H9 (cell line): ENCODE measurements at regions not wholly inside any gene's neighbourhood (a gene's known extent, or its start where the extent isn't known, plus 50 kb on each side); places are given as distances from the start of the nearest gene placed in this dataset.

Experiments used
- DNase-seq: peaks from one replicate; pipeline ENCODE4 v3.0.0-alpha.2; 2017
- H2AFZ ChIP-seq: one replicate; pipeline ENCODE4 v1.6.1; 2013; ENCODE audit warnings: mild to moderate bottlenecking, low read length, control low read depth, moderate library complexity
- H2AK5ac ChIP-seq: 2 replicates; pipeline ENCODE4 v1.6.1; 2013; ENCODE audit warnings: low read length, control low read depth, mixed read lengths; ENCODE audit not compliant: insufficient read length
- H2BK120ac ChIP-seq: one replicate; pipeline ENCODE4 v1.6.1; 2013; ENCODE audit warnings: low read depth, mild to moderate bottlenecking, low read length, control low read depth, inconsistent platforms; ENCODE audit not compliant: poor library complexity, severe bottlenecking
- H2BK12ac ChIP-seq: 2 replicates; pipeline ENCODE4 v1.6.1; 2013; ENCODE audit warnings: low read length, control low read depth, mixed read lengths, low read depth; ENCODE audit not compliant: insufficient read length
- H2BK15ac ChIP-seq: 2 replicates; pipeline ENCODE4 v1.6.1; 2013; ENCODE audit warnings: low read depth, low read length, control low read depth
- H2BK20ac ChIP-seq: one replicate; pipeline ENCODE4 v1.6.1; 2013; ENCODE audit warnings: low read depth, mild to moderate bottlenecking, low read length, control low read depth, inconsistent platforms; ENCODE audit not compliant: poor library complexity, severe bottlenecking
- H2BK5ac ChIP-seq: 2 replicates; pipeline ENCODE4 v1.6.1; 2013; ENCODE audit warnings: low read length, control low read depth, mixed read lengths; ENCODE audit not compliant: insufficient read length
- H3K14ac ChIP-seq: 2 replicates; pipeline ENCODE4 v1.6.1; 2013; ENCODE audit warnings: low read length, control low read depth; ENCODE audit not compliant: insufficient read depth
- H3K18ac ChIP-seq: 2 replicates; pipeline ENCODE4 v1.6.1; 2013; ENCODE audit warnings: low read depth, mild to moderate bottlenecking, mixed read lengths, low read length, control low read depth; ENCODE audit not compliant: insufficient read length
- H3K23ac ChIP-seq: 2 replicates; pipeline ENCODE4 v1.6.1; 2013; ENCODE audit warnings: low read length, control low read depth, mixed read lengths, low read depth; ENCODE audit not compliant: insufficient read length
- H3K23me2 ChIP-seq: 2 replicates; pipeline ENCODE4 v1.6.1; 2013; ENCODE audit warnings: low read depth, mild to moderate bottlenecking, mixed read lengths, low read length, control low read depth; ENCODE audit not compliant: insufficient read length, poor library complexity, severe bottlenecking
- H3K27ac ChIP-seq: 2 replicates; pipeline ENCODE4 v1.5.1; 2013; ENCODE audit warnings: low read length, control low read depth, mixed read lengths, low read depth; ENCODE audit not compliant: insufficient read length
- H3K27me3 ChIP-seq: 2 replicates; pipeline ENCODE4 v1.6.1; 2013; ENCODE audit warnings: low read length, control low read depth, inconsistent platforms; ENCODE audit not compliant: insufficient read depth
- H3K4ac ChIP-seq: 2 replicates; pipeline ENCODE4 v1.6.1; 2013; ENCODE audit warnings: low read depth, mild to moderate bottlenecking, control low read depth, inconsistent platforms, low read length, moderate library complexity
- H3K4me1 ChIP-seq: 2 replicates; pipeline ENCODE4 v1.6.1; 2013; ENCODE audit warnings: low read length, control low read depth, inconsistent platforms; ENCODE audit not compliant: insufficient read depth
- H3K4me2 ChIP-seq: 2 replicates; pipeline ENCODE4 v1.6.1; 2013; ENCODE audit warnings: low read length, control low read depth, mixed read lengths; ENCODE audit not compliant: insufficient read length, insufficient read depth
- H3K56ac ChIP-seq: 2 replicates; pipeline ENCODE4 v1.6.1; 2013; ENCODE audit warnings: low read depth, mild to moderate bottlenecking, mixed read lengths, low read length, control low read depth; ENCODE audit not compliant: insufficient read length
- H3K79me1 ChIP-seq: 2 replicates; pipeline ENCODE4 v1.6.1; 2013; ENCODE audit warnings: low read depth, mild to moderate bottlenecking, moderate library complexity, low read length, control low read depth, inconsistent platforms; ENCODE audit not compliant: insufficient read depth, poor library complexity, severe bottlenecking
- H3K79me2 ChIP-seq: 2 replicates; pipeline ENCODE4 v1.6.1; 2013; ENCODE audit warnings: low read length, control low read depth, inconsistent platforms; ENCODE audit not compliant: insufficient read depth
- H3K9ac ChIP-seq: 2 replicates; pipeline ENCODE4 v1.6.1; 2013; ENCODE audit warnings: low read length, control low read depth, mixed read lengths; ENCODE audit not compliant: insufficient read length; ENCODE audit errors: extremely low read depth
- H3K9me3 ChIP-seq: one replicate; pipeline ENCODE4 v1.6.1; 2013; ENCODE audit warnings: low read depth, low read length, inconsistent platforms; ENCODE audit not compliant: control insufficient read depth
- H3T11ph ChIP-seq: one replicate; pipeline ENCODE4 v1.6.1; 2013; ENCODE audit warnings: mild to moderate bottlenecking, low read length, control low read depth, inconsistent platforms
- H4K20me1 ChIP-seq: one replicate; pipeline ENCODE4 v1.6.1; 2013; ENCODE audit not compliant: control insufficient read depth, insufficient read length, insufficient read depth
- H4K5ac ChIP-seq: 2 replicates; pipeline ENCODE4 v1.6.1; 2013; ENCODE audit warnings: low read depth, mild to moderate bottlenecking, mixed read lengths, low read length, control low read depth; ENCODE audit not compliant: insufficient read length
- H4K8ac ChIP-seq: replicated peaks from 2 replicates; pipeline ENCODE4 v1.6.1; 2013; ENCODE audit warnings: low read length, control low read depth, mixed read lengths, low read depth; ENCODE audit not compliant: insufficient read length
- H4K91ac ChIP-seq: 2 replicates; pipeline ENCODE4 v1.6.1; 2013; ENCODE audit warnings: low read depth, mild to moderate bottlenecking, moderate library complexity, mixed read lengths, low read length, control low read depth; ENCODE audit not compliant: insufficient read length
- H3K27ac Mint-ChIP-seq, 3 experiments: 2 replicates in 2 of 3; 3 replicates in 1 of 3; pipeline ENCODE4 v1.8.0; 2020 to 2021; ENCODE audit warnings: mixed read lengths in 3 of 3, mild to moderate bottlenecking in 1 of 3, moderate library complexity in 1 of 3
- H3K27me3 Mint-ChIP-seq: 2 replicates; pipeline ENCODE4 v1.8.0; 2021; ENCODE audit warnings: low read depth, mild to moderate bottlenecking, moderate library complexity, mixed read lengths
- H3K36me3 Mint-ChIP-seq, 3 experiments: 2 replicates in 2 of 3; 3 replicates in 1 of 3; pipeline ENCODE4 v1.8.0; 2020 to 2021; ENCODE audit warnings: low read depth in 3 of 3, mixed read lengths in 3 of 3; ENCODE audit not compliant: insufficient read depth in 1 of 3
- H3K4me1 Mint-ChIP-seq, 2 experiments: 2 replicates each; pipeline ENCODE4 v1.8.0; 2020; ENCODE audit warnings: mixed read lengths in 2 of 2
- H3K4me3 Mint-ChIP-seq, 2 experiments: 2 replicates in 1 of 2; 3 replicates in 1 of 2; pipeline ENCODE4 v1.8.0; 2020 to 2021; ENCODE audit warnings: mild to moderate bottlenecking in 2 of 2, mixed read lengths in 2 of 2, moderate library complexity in 1 of 2
- H3K9me3 Mint-ChIP-seq, 2 experiments: 2 replicates in 1 of 2; 3 replicates in 1 of 2; pipeline ENCODE4 v1.8.0; 2020; ENCODE audit warnings: mild to moderate bottlenecking in 2 of 2, mixed read lengths in 2 of 2, moderate library complexity in 1 of 2
- WGBS: extraction: QIAGEN DNeasy Blood & Tissue Kit; methylation state at CpG from one replicate; pipeline ENCODE4 v1.1.7; 2013; ENCODE audit warnings: missing lambda C conversion rate, low lambda C conversion rate, mixed read lengths; ENCODE audit not compliant: insufficient read length; ENCODE audit errors: extremely low coverage; 5-methylcytosine and 5-hydroxymethylcytosine counted together
- TF ChIP-seq, protein P1 (sequence below): fragments of 200-600 bp; sonication (generic); conservative IDR thresholded peaks from 3 replicates; pipeline ENCODE4 v1.8.0; 2021; ENCODE audit warnings: antibody characterized with exemption, mild to moderate bottlenecking

DNA sequence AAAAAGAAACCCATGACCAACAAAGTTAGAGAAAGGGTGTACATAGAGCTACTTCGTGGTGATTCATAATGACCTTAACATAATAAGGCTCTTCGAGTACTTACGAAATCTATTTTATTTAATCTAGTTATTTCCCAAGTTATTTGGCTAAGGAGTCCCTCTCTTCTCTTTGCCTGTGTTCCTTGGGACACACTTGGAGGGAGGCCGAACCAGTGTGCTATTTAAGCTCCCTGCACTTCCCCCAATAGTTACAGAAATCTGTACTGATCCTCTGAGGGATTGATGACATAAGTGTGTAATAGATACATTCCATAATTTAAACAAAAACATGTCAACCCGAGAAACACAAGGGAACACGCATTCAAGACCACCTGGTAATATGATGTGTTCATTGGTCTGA is 351.1 kb downstream of the GATA3 start:
- Histone ChIP-seq H2AFZ (no peak overlapping the region), H3K9ac (no peak overlapping the region), H4K5ac (no peak overlapping the region), H4K20me1 (no peaks in the 10 kb centered on the region), H3K79me2 (no peaks in the 10 kb centered on the region), H3K27me3 (no peaks in the 10 kb centered on the region), H3K4me2 (no peak overlapping the region), H4K91ac (no peak overlapping the region), H3K4ac (no peak overlapping the region), H3K79me1 (no peaks in the 10 kb centered on the region), H3K14ac (no peak overlapping the region), H3T11ph (no peak overlapping the region), H3K56ac (no peak overlapping the region), H2BK20ac (no peak overlapping the region), H3K9me3 (no peaks in the 10 kb centered on the region), H2BK120ac (no peak overlapping the region), H3K4me1 (no peaks in the 10 kb centered on the region), H2AK5ac (no peak overlapping the region), H3K18ac (no peak overlapping the region), H2BK5ac (no peak overlapping the region), H3K23ac (no peak overlapping the region), H4K8ac (no peak overlapping the region), H3K27ac (no peak overlapping the region), H3K23me2 (no peaks in the 10 kb centered on the region), H2BK15ac (no peak overlapping the region), H2BK12ac (no peak overlapping the region)
- no peak overlapping the region for H3K27ac Mint-ChIP-seq
- WGBS, result no CpG with 5 or more reads among the region's 6 CpGs
- DNase-seq, result no peak
- no peak overlapping the region for H3K4me3 Mint-ChIP-seq
- no peaks in the 10 kb centered on the region for H3K36me3 Mint-ChIP-seq
- no peaks in the 10 kb centered on the region for H3K9me3 Mint-ChIP-seq
- TF ChIP-seq, protein P1, sequence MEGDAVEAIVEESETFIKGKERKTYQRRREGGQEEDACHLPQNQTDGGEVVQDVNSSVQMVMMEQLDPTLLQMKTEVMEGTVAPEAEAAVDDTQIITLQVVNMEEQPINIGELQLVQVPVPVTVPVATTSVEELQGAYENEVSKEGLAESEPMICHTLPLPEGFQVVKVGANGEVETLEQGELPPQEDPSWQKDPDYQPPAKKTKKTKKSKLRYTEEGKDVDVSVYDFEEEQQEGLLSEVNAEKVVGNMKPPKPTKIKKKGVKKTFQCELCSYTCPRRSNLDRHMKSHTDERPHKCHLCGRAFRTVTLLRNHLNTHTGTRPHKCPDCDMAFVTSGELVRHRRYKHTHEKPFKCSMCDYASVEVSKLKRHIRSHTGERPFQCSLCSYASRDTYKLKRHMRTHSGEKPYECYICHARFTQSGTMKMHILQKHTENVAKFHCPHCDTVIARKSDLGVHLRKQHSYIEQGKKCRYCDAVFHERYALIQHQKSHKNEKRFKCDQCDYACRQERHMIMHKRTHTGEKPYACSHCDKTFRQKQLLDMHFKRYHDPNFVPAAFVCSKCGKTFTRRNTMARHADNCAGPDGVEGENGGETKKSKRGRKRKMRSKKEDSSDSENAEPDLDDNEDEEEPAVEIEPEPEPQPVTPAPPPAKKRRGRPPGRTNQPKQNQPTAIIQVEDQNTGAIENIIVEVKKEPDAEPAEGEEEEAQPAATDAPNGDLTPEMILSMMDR, result no peak
- H3K27me3 Mint-ChIP-seq, result peaks cover 6% of the 10 kb centered on the region
- peaks cover 29 to 46% of the 10 kb centered on the region in 2 experiments for H3K4me1 Mint-ChIP-seq
